ENCODE measurements at regions not wholly inside any gene's neighbourhood (a gene's known extent, or its start where the extent isn't known, plus 50 kb on each side); places are given as distances from the start of the nearest gene placed in this dataset.

DNA sequence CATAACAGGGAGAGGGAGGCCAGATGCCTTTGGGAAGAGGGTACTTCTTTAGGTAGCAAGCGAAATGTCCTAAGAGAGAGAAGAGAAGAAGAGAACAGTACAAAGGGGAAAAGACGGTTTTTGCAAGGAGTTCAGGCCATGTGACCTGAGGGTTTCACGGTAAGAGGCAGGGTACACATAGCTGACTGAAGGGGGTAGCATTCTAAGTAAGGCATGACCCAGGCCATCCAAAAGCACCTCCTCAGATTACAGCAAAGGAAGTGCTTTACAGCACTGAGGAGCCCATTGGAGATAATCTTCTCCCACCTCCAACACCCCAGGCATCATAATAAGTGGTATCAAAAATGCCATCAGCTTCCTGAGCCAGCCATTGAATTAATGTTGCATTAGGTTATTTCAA, 258.2 kb upstream of the NPY start:
- H3F3A ChIP-seq (replicated peaks; ENCODE audit: insufficient read depth), result no peaks in the 10 kb centered on the region
- no peak overlapping the region for H2AFZ ChIP-seq (ENCODE audit: low read depth)
- H3K4me2 ChIP-seq, result no peak overlapping the region
- H3K9me2 ChIP-seq, result no peaks in the 10 kb centered on the region
- no peaks in the 10 kb centered on the region for H3K79me2 ChIP-seq (ENCODE audit: insufficient read depth)
- no peak overlapping the region for H3K27ac ChIP-seq (ENCODE audit: low read depth in 2 of 2, low read length in 1 of 2)
- H3K4me1 ChIP-seq (ENCODE audit: control insufficient read depth in 1 of 2, insufficient read depth in 2 of 2, low read depth in 1 of 2, low read length in 1 of 2), result peaks cover 0 to 4% of the 10 kb centered on the region in 2 experiments; a peak in 3 of 4 replicates
- H3K9me3 ChIP-seq, result no peaks in the 10 kb centered on the region
- POLR2A ChIA-PET, result no interaction called here
- H3K27me3 ChIP-seq (ENCODE audit: insufficient read depth), result no peaks in the 10 kb centered on the region
- no peaks in the 10 kb centered on the region for H3K36me3 ChIP-seq (replicated peaks in 1 of 2; ENCODE audit: control insufficient read depth in 1 of 2, insufficient read depth in 2 of 2, low read length in 1 of 2)
- H3K4me3 ChIP-seq (ENCODE audit: low read depth in 2 of 2, low read length in 1 of 2), result no peak overlapping the region
- no peak for DNase-seq
- 72% methylated on average over 3 of the region's 3 CpGs for WGBS (ENCODE audit: low lambda C conversion rate)
- no peak overlapping the region for H3K9ac ChIP-seq
- no peaks in the 10 kb centered on the region for H4K20me1 ChIP-seq (ENCODE audit: insufficient read depth)
- CTCF ChIA-PET, result no interaction called here
- TF ChIP-seq, protein P1, sequence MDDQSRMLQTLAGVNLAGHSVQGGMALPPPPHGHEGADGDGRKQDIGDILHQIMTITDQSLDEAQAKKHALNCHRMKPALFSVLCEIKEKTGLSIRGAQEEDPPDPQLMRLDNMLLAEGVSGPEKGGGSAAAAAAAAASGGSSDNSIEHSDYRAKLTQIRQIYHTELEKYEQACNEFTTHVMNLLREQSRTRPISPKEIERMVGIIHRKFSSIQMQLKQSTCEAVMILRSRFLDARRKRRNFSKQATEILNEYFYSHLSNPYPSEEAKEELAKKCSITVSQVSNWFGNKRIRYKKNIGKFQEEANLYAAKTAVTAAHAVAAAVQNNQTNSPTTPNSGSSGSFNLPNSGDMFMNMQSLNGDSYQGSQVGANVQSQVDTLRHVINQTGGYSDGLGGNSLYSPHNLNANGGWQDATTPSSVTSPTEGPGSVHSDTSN (IDR thresholded peaks at IDR 0.05), result no peak
- TF ChIP-seq, protein P2, sequence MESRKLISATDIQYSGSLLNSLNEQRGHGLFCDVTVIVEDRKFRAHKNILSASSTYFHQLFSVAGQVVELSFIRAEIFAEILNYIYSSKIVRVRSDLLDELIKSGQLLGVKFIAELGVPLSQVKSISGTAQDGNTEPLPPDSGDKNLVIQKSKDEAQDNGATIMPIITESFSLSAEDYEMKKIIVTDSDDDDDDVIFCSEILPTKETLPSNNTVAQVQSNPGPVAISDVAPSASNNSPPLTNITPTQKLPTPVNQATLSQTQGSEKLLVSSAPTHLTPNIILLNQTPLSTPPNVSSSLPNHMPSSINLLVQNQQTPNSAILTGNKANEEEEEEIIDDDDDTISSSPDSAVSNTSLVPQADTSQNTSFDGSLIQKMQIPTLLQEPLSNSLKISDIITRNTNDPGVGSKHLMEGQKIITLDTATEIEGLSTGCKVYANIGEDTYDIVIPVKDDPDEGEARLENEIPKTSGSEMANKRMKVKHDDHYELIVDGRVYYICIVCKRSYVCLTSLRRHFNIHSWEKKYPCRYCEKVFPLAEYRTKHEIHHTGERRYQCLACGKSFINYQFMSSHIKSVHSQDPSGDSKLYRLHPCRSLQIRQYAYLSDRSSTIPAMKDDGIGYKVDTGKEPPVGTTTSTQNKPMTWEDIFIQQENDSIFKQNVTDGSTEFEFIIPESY (IDR thresholded peaks at IDR 0.05; ENCODE audit: borderline replicate concordance, low read depth), result no peak
- TF ChIP-seq ELF1 (IDR thresholded peaks at IDR 0.05) (no peak), EZH2phosphoT487 (IDR thresholded peaks at IDR 0.05; ENCODE audit: borderline replicate concordance, low read depth) (no peak), NFIC (IDR thresholded peaks at IDR 0.05; ENCODE audit: borderline replicate concordance) (no peak)
- TF ChIP-seq, protein P3, sequence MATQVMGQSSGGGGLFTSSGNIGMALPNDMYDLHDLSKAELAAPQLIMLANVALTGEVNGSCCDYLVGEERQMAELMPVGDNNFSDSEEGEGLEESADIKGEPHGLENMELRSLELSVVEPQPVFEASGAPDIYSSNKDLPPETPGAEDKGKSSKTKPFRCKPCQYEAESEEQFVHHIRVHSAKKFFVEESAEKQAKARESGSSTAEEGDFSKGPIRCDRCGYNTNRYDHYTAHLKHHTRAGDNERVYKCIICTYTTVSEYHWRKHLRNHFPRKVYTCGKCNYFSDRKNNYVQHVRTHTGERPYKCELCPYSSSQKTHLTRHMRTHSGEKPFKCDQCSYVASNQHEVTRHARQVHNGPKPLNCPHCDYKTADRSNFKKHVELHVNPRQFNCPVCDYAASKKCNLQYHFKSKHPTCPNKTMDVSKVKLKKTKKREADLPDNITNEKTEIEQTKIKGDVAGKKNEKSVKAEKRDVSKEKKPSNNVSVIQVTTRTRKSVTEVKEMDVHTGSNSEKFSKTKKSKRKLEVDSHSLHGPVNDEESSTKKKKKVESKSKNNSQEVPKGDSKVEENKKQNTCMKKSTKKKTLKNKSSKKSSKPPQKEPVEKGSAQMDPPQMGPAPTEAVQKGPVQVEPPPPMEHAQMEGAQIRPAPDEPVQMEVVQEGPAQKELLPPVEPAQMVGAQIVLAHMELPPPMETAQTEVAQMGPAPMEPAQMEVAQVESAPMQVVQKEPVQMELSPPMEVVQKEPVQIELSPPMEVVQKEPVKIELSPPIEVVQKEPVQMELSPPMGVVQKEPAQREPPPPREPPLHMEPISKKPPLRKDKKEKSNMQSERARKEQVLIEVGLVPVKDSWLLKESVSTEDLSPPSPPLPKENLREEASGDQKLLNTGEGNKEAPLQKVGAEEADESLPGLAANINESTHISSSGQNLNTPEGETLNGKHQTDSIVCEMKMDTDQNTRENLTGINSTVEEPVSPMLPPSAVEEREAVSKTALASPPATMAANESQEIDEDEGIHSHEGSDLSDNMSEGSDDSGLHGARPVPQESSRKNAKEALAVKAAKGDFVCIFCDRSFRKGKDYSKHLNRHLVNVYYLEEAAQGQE (IDR thresholded peaks at IDR 0.05; ENCODE audit: low read depth, low read length), result no peak

DNA sequence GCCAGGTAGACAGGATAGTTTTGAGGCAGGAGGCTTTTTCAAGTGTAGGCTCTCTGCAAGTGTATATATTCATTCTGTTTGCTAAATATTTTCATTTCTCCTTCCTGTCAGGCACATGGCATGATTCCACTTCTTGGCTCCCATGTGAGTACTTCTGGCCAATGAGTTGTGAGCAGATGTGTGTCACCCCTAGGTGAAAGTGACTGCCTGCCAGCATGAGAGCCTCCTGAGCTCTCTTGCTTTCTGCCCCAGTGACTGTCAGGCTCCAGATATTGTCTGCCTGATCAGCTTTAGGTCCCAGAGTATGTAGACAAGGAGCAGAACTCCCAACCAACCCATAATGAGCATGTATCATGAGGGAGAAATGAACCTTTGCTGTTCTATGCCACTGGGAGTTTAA, 257.6 kb upstream of the NPY start:
- no peaks in the 10 kb centered on the region for H3F3A ChIP-seq (replicated peaks; ENCODE audit: insufficient read depth)
- no peaks in the 10 kb centered on the region for H3K36me3 ChIP-seq (replicated peaks in 1 of 2; ENCODE audit: control insufficient read depth in 1 of 2, insufficient read depth in 2 of 2, low read length in 1 of 2)
- peaks cover 0 to 4% of the 10 kb centered on the region in 2 experiments; a peak in 3 of 4 replicates for H3K4me1 ChIP-seq (ENCODE audit: control insufficient read depth in 1 of 2, insufficient read depth in 2 of 2, low read depth in 1 of 2, low read length in 1 of 2)
- H3K27me3 ChIP-seq (ENCODE audit: insufficient read depth), result no peaks in the 10 kb centered on the region
- no peak overlapping the region for H2AFZ ChIP-seq (ENCODE audit: low read depth)
- H3K79me2 ChIP-seq (ENCODE audit: insufficient read depth), result no peaks in the 10 kb centered on the region
- H3K9me2 ChIP-seq, result no peaks in the 10 kb centered on the region
- ChIA-PET CTCF (no interaction called here), POLR2A (no interaction called here)
- no peak overlapping the region for H3K9ac ChIP-seq
- no peak overlapping the region for H3K27ac ChIP-seq (ENCODE audit: low read depth in 2 of 2, low read length in 1 of 2)
- no peak overlapping the region for H3K4me3 ChIP-seq (ENCODE audit: low read depth in 2 of 2, low read length in 1 of 2)
- H4K20me1 ChIP-seq (ENCODE audit: insufficient read depth), result no peaks in the 10 kb centered on the region
- no peaks in the 10 kb centered on the region for H3K9me3 ChIP-seq
- no peak for DNase-seq
- no peak overlapping the region for H3K4me2 ChIP-seq
- TF ChIP-seq POLR2AphosphoS5 (IDR thresholded peaks at IDR 0.05; ENCODE audit: low read depth, low read length) (no peak), SMC3 (IDR thresholded peaks at IDR 0.05; ENCODE audit: low read depth, low read length) (no peak), MXI1 (IDR thresholded peaks at IDR 0.05; ENCODE audit: low read depth, low read length) (no peak), TCF12 (IDR thresholded peaks at IDR 0.05) (no peak), RCOR1 (IDR thresholded peaks at IDR 0.05; ENCODE audit: low read length) (no peak), RFX5 (IDR thresholded peaks at IDR 0.05; ENCODE audit: low read length) (no peak), NFIC (IDR thresholded peaks at IDR 0.05; ENCODE audit: borderline replicate concordance) (no peak), RAD21 (IDR thresholded peaks at IDR 0.05; ENCODE audit: low read length) (no peak), ELF1 (IDR thresholded peaks at IDR 0.05) (no peak), SIN3A (IDR thresholded peaks at IDR 0.05; ENCODE audit: borderline replicate concordance, low read depth, low read length) (no peak), GABPA (IDR thresholded peaks at IDR 0.05; ENCODE audit: low read depth) (no peak), TAF1 (IDR thresholded peaks at IDR 0.05; ENCODE audit: borderline replicate concordance, low read depth, low read length) (no peak), FOXJ3 (CRISPR knock-in tag; IDR thresholded peaks at IDR 0.05) (no peak), FOXM1 (IDR thresholded peaks at IDR 0.05; ENCODE audit: low read depth) (no peak)
- TF ChIP-seq, protein P4, sequence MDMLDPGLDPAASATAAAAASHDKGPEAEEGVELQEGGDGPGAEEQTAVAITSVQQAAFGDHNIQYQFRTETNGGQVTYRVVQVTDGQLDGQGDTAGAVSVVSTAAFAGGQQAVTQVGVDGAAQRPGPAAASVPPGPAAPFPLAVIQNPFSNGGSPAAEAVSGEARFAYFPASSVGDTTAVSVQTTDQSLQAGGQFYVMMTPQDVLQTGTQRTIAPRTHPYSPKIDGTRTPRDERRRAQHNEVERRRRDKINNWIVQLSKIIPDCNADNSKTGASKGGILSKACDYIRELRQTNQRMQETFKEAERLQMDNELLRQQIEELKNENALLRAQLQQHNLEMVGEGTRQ (IDR thresholded peaks at IDR 0.05; ENCODE audit: borderline replicate concordance, low read depth, low read length), result no peak
- TF ChIP-seq, protein P5, sequence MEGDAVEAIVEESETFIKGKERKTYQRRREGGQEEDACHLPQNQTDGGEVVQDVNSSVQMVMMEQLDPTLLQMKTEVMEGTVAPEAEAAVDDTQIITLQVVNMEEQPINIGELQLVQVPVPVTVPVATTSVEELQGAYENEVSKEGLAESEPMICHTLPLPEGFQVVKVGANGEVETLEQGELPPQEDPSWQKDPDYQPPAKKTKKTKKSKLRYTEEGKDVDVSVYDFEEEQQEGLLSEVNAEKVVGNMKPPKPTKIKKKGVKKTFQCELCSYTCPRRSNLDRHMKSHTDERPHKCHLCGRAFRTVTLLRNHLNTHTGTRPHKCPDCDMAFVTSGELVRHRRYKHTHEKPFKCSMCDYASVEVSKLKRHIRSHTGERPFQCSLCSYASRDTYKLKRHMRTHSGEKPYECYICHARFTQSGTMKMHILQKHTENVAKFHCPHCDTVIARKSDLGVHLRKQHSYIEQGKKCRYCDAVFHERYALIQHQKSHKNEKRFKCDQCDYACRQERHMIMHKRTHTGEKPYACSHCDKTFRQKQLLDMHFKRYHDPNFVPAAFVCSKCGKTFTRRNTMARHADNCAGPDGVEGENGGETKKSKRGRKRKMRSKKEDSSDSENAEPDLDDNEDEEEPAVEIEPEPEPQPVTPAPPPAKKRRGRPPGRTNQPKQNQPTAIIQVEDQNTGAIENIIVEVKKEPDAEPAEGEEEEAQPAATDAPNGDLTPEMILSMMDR (IDR thresholded peaks at IDR 0.05), result no peak

Data from SK-N-SH (cell line).